HEK293T (cell line): ENCODE measurements at regions not wholly inside any gene's neighbourhood (a gene's known extent, or its start where the extent isn't known, plus 50 kb on each side); places are given as distances from the start of the nearest gene placed in this dataset.

Experiments
- BHLHE40 ChIP-seq: fragments of 450-650 bp; IDR thresholded peaks from 2 replicates; pipeline ENCODE4 v1.6.1; 2016; ENCODE audit warnings: mild to moderate bottlenecking, moderate library complexity, borderline replicate concordance
- CTBP1 ChIP-seq: fragments of 450-650 bp; IDR thresholded peaks from 2 replicates; pipeline ENCODE4 v1.6.1; 2016; ENCODE audit warnings: borderline replicate concordance
- FOXA1 ChIP-seq: fragments of 450-650 bp; IDR thresholded peaks from 2 replicates; pipeline ENCODE4 v1.6.1; 2016; ENCODE audit warnings: mild to moderate bottlenecking
- FOXK2 ChIP-seq: fragments of 450-650 bp; IDR thresholded peaks from 2 replicates; pipeline ENCODE4 v1.6.1; 2016; ENCODE audit warnings: mild to moderate bottlenecking
- FOXM1 ChIP-seq: fragments of 450-650 bp; IDR thresholded peaks from 2 replicates; pipeline ENCODE4 v1.6.1; 2017; ENCODE audit warnings: mild to moderate bottlenecking, borderline replicate concordance
- LEF1 ChIP-seq: fragments of 450-650 bp; IDR thresholded peaks from 2 replicates; pipeline ENCODE4 v1.6.1; 2017; ENCODE audit warnings: mild to moderate bottlenecking, borderline replicate concordance
- NFRKB ChIP-seq: fragments of 450-650 bp; IDR thresholded peaks from 2 replicates; pipeline ENCODE4 v1.6.1; 2016; ENCODE audit warnings: mild to moderate bottlenecking, moderate library complexity
- SUZ12 ChIP-seq: fragments of 450-650 bp; IDR thresholded peaks from 2 replicates; pipeline ENCODE4 v1.6.1; 2016; ENCODE audit warnings: mild to moderate bottlenecking

DNA sequence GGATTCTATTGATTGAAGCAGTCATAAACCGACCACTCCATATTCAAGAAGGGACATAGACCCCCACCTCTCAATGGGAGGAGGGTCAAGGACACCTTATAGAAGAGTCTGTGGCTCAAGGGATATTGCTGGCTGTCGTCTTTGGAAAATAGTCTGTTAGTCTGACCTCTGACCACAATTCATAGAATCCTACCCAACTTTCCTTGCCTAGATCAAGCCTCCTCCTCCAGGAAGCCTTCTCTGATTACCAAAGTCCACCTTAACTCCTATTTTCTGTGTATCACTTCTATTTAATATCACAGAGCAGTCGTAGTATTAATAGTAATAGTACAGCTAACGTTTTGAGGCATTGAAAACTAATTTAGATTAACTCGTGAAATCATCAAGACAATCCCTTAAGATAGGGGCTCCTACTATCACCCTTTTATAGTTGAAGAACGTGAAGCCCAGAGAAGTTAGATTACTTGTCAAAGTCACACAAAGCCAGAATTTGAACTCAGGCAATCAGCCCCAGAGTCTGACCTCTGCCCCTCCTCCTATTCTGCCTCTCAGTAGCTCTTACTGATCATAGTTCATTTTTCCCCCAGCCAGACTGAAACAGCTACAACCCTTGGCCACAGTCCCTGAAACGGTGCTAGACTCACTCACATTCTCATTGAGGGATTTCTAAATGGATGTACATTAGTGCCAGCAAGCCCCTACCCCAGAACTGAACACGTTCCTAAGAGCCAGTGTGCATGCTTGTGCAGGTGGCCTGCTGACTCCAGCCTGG, 636.6 kb downstream of the MID1IP1 start:
- no peak for TF ChIP-seq SUZ12
- no peak for TF ChIP-seq FOXK2
- TF ChIP-seq FOXM1: no peak
- no peak for TF ChIP-seq CTBP1
- TF ChIP-seq NFRKB: no peak
- no peak for TF ChIP-seq BHLHE40
- TF ChIP-seq FOXA1: no peak
- no peak for TF ChIP-seq LEF1
